K562 (cell line): ENCODE measurements at regions not wholly inside any gene's neighbourhood (a gene's known extent, or its start where the extent isn't known, plus 50 kb on each side); places are given as distances from the start of the nearest gene placed in this dataset.

Experiments used
- ATF1 ChIP-seq, 2 experiments: fragments of 450-650 bp in 1 of 2; IDR thresholded peaks; 2 replicates each; pipeline ENCODE4 v1.6.1; 2016; ENCODE audit warnings: missing compliant biosample characterization in 1 of 2, missing genetic modification characterization in 1 of 2
- DACH1 ChIP-seq: fragments of 450-650 bp; IDR thresholded peaks from 2 replicates; pipeline ENCODE4 v1.6.1; 2018; ENCODE audit not compliant: partially characterized antibody
- E2F5 ChIP-seq: sonication (generic); formaldehyde crosslinking; IDR thresholded peaks from 2 replicates; pipeline ENCODE4 v1.8.0; 2022; ENCODE audit warnings: mild to moderate bottlenecking, missing genetic modification reagents
- FOXM1 ChIP-seq, 2 experiments: fragments of 450-650 bp in 1 of 2; sonication (generic) in 1 of 2; formaldehyde crosslinking in 1 of 2; IDR thresholded peaks; 2 replicates each; pipeline versions ENCODE4 v1.6.1 to v1.9.0; 2017 to 2022; ENCODE audit warnings: low read depth in 2 of 2, mild to moderate bottlenecking in 2 of 2, missing genetic modification reagents in 1 of 2, moderate library complexity in 1 of 2
- NCOR1 ChIP-seq: fragments of 450-650 bp; IDR thresholded peaks from 2 replicates; pipeline ENCODE4 v1.6.1; 2016; ENCODE audit warnings: mild to moderate bottlenecking, moderate library complexity
- PCBP1 ChIP-seq: fragments of 200-400 bp; formaldehyde crosslinking; IDR thresholded peaks from 2 replicates; pipeline ENCODE4 v1.6.1; 2018; ENCODE audit warnings: mild to moderate bottlenecking, low read depth, low read length; ENCODE audit not compliant: poor library complexity, severe bottlenecking
- POU5F1 ChIP-seq: fragments of 150-350 bp; IDR thresholded peaks from 2 replicates; pipeline ENCODE4 v1.6.1; 2014; ENCODE audit warnings: borderline replicate concordance, low read length, low read depth, mild to moderate bottlenecking; ENCODE audit not compliant: partially characterized antibody
- ZFP36 ChIP-seq: fragments of 150-350 bp; IDR thresholded peaks from 2 replicates; pipeline ENCODE4 v1.6.1; 2018; ENCODE audit warnings: low read length, low read depth; ENCODE audit not compliant: partially characterized antibody
- ZNF175 ChIP-seq: fragments of 200-800 bp; sonication (Bioruptor generic); IDR thresholded peaks from 2 replicates; pipeline ENCODE4 v1.6.1; 2016; ENCODE audit warnings: low read depth, mild to moderate bottlenecking, missing genetic modification characterization, missing compliant biosample characterization
- ZZZ3 ChIP-seq: fragments of 450-650 bp; IDR thresholded peaks from 2 replicates; pipeline ENCODE4 v1.6.1; 2016; ENCODE audit warnings: antibody characterized with exemption, mild to moderate bottlenecking, moderate library complexity
- TF ChIP-seq, protein P1 (sequence below): fragments of 450-650 bp; IDR thresholded peaks from 2 replicates; pipeline ENCODE4 v1.6.1; 2016; ENCODE audit warnings: borderline replicate concordance

DNA sequence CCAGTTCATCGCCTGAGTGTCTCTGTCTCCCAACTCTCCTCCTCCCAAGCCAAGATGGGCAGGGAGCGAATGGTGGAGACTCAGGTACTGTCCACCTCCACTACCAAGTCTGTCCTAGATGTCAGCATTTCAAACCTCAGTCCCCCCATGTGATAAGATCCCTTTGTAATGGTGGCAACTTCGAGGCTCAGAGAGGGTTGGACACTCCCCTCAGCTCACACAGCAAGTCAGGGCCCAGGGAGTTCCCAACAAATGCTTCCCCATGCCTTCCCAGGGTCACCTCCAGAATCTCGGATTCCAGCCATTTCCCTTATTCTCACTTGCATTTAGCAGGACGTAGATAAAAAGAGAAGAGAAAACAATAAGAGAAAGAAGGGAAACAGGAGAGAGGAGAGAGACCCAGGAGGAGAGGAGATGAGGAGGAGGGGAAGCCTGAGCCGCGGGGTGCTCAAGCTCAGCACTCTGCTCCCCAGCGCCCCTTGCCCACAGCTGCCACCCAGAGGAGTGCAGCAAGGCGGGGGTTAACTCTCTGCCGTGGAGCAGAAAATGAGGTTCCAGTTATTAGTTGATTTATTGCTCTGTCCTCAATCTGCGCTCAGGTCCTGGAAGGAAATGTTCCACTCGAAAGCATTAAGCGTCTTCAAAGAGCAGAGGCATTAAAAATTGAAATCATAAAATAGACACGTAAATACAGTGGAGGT, 84.1 kb upstream of the LINGO1 start (continued):
- no peak for TF ChIP-seq E2F5 (CRISPR knock-in tag)
- TF ChIP-seq FOXM1 (IDR thresholded peaks at IDR 0.05; ENCODE audit: low read depth): no peak
- TF ChIP-seq FOXM1 (CRISPR knock-in tag; IDR thresholded peaks at IDR 0.05; ENCODE audit: low read depth): no peak
- no peak for TF ChIP-seq ATF1 (CRISPR knock-in tag; IDR thresholded peaks at IDR 0.05)
- TF ChIP-seq ATF1 (tag; IDR thresholded peaks at IDR 0.05): no peak
- no peak for TF ChIP-seq DACH1
- TF ChIP-seq NCOR1: no peak
- TF ChIP-seq POU5F1: no peak
- TF ChIP-seq PCBP1: no peak
- TF ChIP-seq, protein P1, sequence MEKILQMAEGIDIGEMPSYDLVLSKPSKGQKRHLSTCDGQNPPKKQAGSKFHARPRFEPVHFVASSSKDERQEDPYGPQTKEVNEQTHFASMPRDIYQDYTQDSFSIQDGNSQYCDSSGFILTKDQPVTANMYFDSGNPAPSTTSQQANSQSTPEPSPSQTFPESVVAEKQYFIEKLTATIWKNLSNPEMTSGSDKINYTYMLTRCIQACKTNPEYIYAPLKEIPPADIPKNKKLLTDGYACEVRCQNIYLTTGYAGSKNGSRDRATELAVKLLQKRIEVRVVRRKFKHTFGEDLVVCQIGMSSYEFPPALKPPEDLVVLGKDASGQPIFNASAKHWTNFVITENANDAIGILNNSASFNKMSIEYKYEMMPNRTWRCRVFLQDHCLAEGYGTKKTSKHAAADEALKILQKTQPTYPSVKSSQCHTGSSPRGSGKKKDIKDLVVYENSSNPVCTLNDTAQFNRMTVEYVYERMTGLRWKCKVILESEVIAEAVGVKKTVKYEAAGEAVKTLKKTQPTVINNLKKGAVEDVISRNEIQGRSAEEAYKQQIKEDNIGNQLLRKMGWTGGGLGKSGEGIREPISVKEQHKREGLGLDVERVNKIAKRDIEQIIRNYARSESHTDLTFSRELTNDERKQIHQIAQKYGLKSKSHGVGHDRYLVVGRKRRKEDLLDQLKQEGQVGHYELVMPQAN: no peak
- no peak for TF ChIP-seq ZNF175 (CRISPR knock-in tag)
- peak; percentile 83 for TF ChIP-seq ZFP36
- TF ChIP-seq ZZZ3: no peak
